Left ventricle myocardium inferior (tissue), 1 donor: ENCODE measurements at regions not wholly inside any gene's neighbourhood (a gene's known extent, or its start where the extent isn't known, plus 50 kb on each side); places are given as distances from the start of the nearest gene placed in this dataset.

Source experiments
- DNase-seq: peaks from one replicate; pipeline ENCODE4 v3.0.0-alpha.2; 2020
- H3K27ac ChIP-seq: fragments of 200-600 bp; replicated peaks from 2 replicates; pipeline ENCODE4 v1.8.0; 2021
- H3K27me3 ChIP-seq: fragments of 200-600 bp; 2 replicates; pipeline ENCODE4 v1.8.0; 2021; ENCODE audit warnings: low read depth
- H3K36me3 ChIP-seq: fragments of 200-600 bp; 2 replicates; pipeline ENCODE4 v1.8.0; 2021
- H3K4me1 ChIP-seq: fragments of 200-600 bp; 2 replicates; pipeline ENCODE4 v1.8.0; 2021
- H3K4me3 ChIP-seq: fragments of 200-600 bp; 2 replicates; pipeline ENCODE4 v1.8.0; 2021; ENCODE audit warnings: mild to moderate bottlenecking, moderate library complexity
- H3K9me3 ChIP-seq: fragments of 200-600 bp; replicated peaks from 2 replicates; pipeline ENCODE4 v1.8.0; 2021
- intact Hi-C: fragments of 100-400 bp; cut with micrococcal nuclease; formaldehyde crosslinking; loops from one replicate; pipeline ENCODE4 v1.11.0; 2022
- TF ChIP-seq, protein P1 (sequence below): fragments of 200-600 bp; IDR thresholded peaks from 2 replicates; pipeline ENCODE4 v1.8.0; 2021; ENCODE audit warnings: antibody characterized with exemption, mild to moderate bottlenecking, borderline replicate concordance
- donor health status: DM: no; HTN: yes; CAD: no; lungs with severe emphysema.

DNA sequence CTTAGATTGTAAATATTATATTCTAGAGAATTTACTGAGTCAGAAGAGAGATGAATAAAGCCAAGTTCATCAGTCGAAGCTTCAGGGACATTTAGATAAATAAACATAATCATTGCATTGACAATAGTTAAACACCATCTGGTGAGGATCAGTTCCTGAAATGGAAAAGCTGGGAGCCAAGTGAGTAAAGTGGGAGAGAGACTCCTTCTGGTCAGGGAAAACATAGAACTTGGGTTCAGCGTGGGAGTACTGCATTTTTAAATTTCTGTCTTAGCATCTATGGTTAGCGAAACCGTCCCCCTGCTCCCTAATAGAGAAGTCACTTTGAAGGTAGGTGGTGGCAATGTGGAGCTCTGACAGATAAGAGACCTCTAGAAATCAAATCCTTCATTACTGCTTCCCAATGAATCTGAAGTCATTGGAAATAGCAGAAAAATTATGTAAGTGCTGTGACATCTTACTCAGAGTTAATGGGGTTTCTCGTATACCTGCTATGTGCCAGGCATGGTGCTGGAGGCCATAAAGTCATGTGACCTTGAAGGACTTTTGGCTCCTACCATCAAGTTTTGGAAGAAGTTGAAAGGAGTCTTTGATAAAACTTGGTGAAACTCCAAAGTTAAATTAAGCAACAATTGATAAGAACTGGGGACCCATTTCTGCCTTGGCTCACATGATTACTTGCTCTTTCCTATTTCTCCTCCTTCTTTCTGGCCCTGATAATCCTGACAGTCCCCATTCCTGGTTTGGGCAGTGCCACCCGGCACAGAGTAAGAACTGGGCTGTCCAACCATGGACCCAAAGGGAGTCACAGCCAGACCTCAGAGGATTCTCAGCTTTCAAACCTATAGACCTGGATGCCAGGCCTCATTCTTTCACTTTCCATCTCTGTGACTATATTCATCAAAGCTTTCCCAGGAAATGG lies 211.2 kb downstream of the C7orf25 start:
- no peak for DNase-seq
- Histone ChIP-seq H3K4me3 (no peak overlapping the region), H3K27me3 (no peaks in the 10 kb centered on the region), H3K9me3 (no peaks in the 10 kb centered on the region), H3K4me1 (peaks cover 40% of the 10 kb centered on the region), H3K27ac (no peak overlapping the region), H3K36me3 (no peaks in the 10 kb centered on the region)
- TF ChIP-seq, protein P1, sequence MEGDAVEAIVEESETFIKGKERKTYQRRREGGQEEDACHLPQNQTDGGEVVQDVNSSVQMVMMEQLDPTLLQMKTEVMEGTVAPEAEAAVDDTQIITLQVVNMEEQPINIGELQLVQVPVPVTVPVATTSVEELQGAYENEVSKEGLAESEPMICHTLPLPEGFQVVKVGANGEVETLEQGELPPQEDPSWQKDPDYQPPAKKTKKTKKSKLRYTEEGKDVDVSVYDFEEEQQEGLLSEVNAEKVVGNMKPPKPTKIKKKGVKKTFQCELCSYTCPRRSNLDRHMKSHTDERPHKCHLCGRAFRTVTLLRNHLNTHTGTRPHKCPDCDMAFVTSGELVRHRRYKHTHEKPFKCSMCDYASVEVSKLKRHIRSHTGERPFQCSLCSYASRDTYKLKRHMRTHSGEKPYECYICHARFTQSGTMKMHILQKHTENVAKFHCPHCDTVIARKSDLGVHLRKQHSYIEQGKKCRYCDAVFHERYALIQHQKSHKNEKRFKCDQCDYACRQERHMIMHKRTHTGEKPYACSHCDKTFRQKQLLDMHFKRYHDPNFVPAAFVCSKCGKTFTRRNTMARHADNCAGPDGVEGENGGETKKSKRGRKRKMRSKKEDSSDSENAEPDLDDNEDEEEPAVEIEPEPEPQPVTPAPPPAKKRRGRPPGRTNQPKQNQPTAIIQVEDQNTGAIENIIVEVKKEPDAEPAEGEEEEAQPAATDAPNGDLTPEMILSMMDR: no peak
- intact Hi-C loops: no loop called here

DNA sequence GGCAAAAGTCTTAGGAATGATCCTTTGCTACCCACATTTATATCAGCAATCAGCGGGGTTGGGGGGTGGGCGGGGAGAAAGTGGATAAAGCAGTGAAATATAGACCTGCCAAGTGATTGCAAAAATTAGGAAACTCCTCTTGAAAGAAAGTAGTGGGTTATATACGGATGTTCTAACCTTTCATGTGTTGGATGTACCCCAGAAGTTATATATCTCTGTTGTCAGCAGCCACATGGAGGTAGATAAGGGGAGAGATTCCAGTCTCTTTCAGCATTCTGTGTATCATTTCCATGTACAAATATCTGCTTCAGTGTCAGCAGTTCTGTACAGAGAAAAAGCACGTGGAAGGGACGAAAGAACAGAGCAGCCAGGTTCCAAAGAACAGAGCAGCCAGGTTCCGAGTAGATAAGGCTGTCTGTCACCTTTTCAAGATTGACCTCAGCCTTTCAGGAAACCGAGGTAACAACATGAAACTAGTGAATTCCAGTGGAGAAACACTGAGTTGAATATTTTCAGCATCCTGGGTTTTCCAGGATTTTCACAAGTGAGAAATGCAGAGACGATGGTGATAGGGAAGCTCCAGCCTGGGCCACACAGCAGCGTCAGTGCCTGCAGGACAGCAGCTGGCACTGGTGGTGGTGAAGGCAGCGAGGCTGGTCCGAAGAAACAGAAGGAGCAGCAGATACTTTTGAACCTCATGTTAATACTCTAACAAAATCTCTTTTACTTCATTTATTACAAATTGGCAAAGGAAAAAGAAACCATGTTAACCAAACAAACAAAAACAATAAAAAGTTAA lies 212.3 kb downstream of the C7orf25 start:
- Histone ChIP-seq H3K27me3 (no peaks in the 10 kb centered on the region), H3K4me3 (no peak overlapping the region), H3K9me3 (no peaks in the 10 kb centered on the region), H3K27ac (no peak overlapping the region), H3K36me3 (no peaks in the 10 kb centered on the region), H3K4me1 (peaks cover 49% of the 10 kb centered on the region)
- intact Hi-C loops: no loop called here
- no peak for DNase-seq
- TF ChIP-seq, protein P1: no peak

DNA sequence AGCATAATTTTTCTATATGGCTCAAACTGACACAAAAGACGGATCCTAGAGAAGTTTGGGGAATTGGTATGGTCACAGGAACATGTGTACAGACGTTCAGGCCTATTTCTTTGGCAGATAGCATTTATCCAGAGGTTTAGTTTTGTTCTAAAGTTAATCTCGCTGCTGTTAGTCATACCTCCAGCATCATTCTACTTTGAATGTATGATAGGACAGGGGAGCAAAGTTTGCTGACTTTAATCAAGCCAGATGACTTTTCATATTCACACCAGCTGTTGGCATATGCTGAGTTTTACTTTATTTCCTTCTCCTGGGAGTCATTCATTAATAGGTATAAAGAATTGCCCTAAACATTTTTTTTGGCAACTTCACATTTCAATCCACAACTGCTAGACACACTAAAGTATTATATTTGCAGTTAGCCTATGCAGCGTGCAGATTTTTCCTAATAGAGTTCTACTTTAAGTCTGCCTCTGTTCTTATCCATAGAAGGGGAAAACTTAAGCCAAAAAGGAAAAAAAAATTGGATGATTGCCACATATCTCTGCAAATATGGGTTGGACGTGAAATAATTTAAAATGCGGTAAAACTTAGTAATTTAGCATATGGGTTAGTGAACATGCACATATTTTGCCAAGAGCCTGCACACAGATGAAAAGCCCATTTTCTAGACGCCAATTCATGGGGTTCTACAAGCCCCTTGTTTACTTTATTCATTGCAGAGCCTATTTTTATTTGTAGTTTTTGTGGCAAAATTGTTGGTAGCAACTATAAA lies 213.1 kb downstream of the C7orf25 start:
- Histone ChIP-seq H3K4me1 (peaks cover 49% of the 10 kb centered on the region), H3K4me3 (no peak overlapping the region), H3K9me3 (no peaks in the 10 kb centered on the region), H3K27ac (no peak overlapping the region), H3K27me3 (no peaks in the 10 kb centered on the region), H3K36me3 (no peaks in the 10 kb centered on the region)
- TF ChIP-seq, protein P1: no peak
- DNase-seq: no peak
- intact Hi-C loops: no loop called here

DNA sequence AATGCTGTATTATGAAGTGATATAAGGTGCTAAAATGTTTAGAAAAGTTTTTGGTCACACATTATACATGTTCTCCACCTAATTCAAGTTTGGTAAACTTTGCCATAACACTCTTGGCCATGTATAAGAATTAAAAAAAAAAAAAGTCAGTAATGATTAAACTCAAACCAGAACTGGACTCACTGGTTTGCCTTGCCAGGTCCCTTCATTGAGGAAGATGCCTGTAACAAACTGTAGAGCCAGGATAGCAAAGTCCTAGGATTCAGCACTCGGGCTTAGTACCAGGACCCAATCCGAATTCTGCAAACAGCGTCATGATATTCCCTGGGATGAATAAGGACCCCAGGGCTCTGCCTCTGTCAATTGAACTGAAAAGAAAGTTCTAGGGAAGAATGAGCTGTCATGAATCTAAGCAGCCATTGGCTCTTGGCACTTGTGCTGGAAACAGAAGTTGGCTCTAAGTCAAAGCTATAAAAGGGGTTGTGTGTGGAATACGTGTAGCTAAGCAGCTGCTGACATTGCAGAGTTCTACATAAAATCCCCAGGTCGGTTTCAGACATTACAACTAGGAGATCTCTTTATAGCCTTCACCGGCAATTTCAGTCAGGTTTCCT lies 216.9 kb downstream of the C7orf25 start:
- H3K36me3 ChIP-seq: no peaks in the 10 kb centered on the region
- intact Hi-C loops: no loop called here
- H3K4me1 ChIP-seq: peaks cover 32% of the 10 kb centered on the region
- H3K4me3 ChIP-seq: no peak overlapping the region
- H3K27ac ChIP-seq: no peak overlapping the region
- H3K27me3 ChIP-seq: no peaks in the 10 kb centered on the region
- H3K9me3 ChIP-seq: no peaks in the 10 kb centered on the region
- no peak for DNase-seq
- TF ChIP-seq, protein P1: no peak

DNA sequence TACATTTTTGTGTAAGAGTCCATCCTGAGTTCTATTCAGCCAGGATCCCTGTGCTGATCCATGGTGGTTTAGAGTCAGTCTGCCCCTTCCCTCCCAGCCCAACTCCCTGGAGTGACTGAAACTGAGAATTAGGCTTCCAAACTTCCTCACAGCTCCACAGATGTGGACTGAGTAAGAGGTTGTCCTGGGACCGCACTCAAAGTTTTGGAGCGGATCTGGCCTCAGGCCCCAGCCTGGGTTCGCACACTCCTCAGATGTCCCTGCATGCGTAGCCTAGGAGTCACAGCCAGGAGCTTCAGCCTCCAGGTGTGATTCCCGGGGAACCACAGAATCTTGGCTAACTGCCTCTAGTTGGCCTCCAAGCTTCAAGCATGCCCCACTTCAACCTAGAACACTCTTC lies 218.1 kb downstream of the C7orf25 start:
- H3K27ac ChIP-seq: no peak overlapping the region
- peaks cover 19% of the 10 kb centered on the region for H3K4me1 ChIP-seq
- H3K36me3 ChIP-seq: no peaks in the 10 kb centered on the region
- DNase-seq: no peak
- intact Hi-C loops: no loop called here
- H3K4me3 ChIP-seq: no peak overlapping the region
- no peaks in the 10 kb centered on the region for H3K27me3 ChIP-seq
- H3K9me3 ChIP-seq: peaks cover 5% of the 10 kb centered on the region
- TF ChIP-seq, protein P1: no peak
